K562 (cell line): ENCODE measurements at regions not wholly inside any gene's neighbourhood (a gene's known extent, or its start where the extent isn't known, plus 50 kb on each side); places are given as distances from the start of the nearest gene placed in this dataset.

Source experiments
- ATAC-seq: fragments of 200-7000 bp; cut with Tn5 transposase; 3 replicates; pipeline ENCODE4 v1.9.1; 2020; ENCODE audit warnings: moderate library complexity
- BruUV-seq: library from RNA; stranded (reverse); fragments of 400-500 nt; replicated peaks from 2 replicates; lab custom pipeline; 2021; lab: Mats Ljungman, UMichigan
- CTCF ChIA-PET: fragments of 300-600 bp; formaldehyde crosslinking; extraction: SDS; loops from one replicate; lab custom pipeline; 2021; ENCODE audit warnings: low intra/inter-chr PET ratio; lab: Yijun Ruan, JAX
- POLR2A ChIA-PET: fragments of 300-600, 350-650 bp; sonication (Branson Sonifier 250); formaldehyde crosslinking; extraction: SDS; loops from one replicate; lab custom pipeline; 2021; ENCODE audit warnings: antibody characterized with exemption, inconsistent platforms; lab: Yijun Ruan, JAX
- DNase-seq, 4 experiments: peaks; one replicate each; pipeline versions ENCODE4 v3.0.0 to v3.0.0-alpha.2; 2011 to 2018; ENCODE audit warnings: low spot score in 3 of 4, mixed read lengths in 3 of 4; ENCODE audit errors: extremely low read depth in 1 of 4
- FAIRE-seq: peaks from 2 replicates; lab custom pipeline; 2011; peaks lifted over from hg19 to GRCh38; lab: Jason Lieb, UNC
- H2AFZ ChIP-seq: 2 replicates; pipeline ENCODE4 v1.6.0; 2011; ENCODE audit warnings: low read depth, low read length, control low read depth, inconsistent platforms
- H3K27ac ChIP-seq: fragments of 200-600 bp; 3 replicates; pipeline ENCODE4 v1.8.0; 2011; ENCODE audit warnings: low read depth, mild to moderate bottlenecking, control low read depth, inconsistent platforms, low read length, moderate library complexity, mixed read lengths; ENCODE audit errors: extremely low read depth
- H3K27me3 ChIP-seq, 2 experiments: fragments of 300-600 bp in 1 of 2; 2 replicates in 1 of 2; 3 replicates in 1 of 2; pipeline versions ENCODE4 v1.6.0 to v1.8.0; 2011; ENCODE audit warnings: inconsistent platforms in 2 of 2, low read length in 2 of 2, mild to moderate bottlenecking in 1 of 2, mixed read lengths in 1 of 2, moderate library complexity in 1 of 2; ENCODE audit not compliant: control insufficient read depth in 2 of 2, insufficient read depth in 2 of 2
- H3K36me3 ChIP-seq: fragments of 300-600 bp; 3 replicates; pipeline ENCODE4 v1.8.0; 2011; ENCODE audit warnings: mild to moderate bottlenecking, low read length, inconsistent platforms; ENCODE audit not compliant: control insufficient read depth, insufficient read depth
- H3K4me1 ChIP-seq, 2 experiments: fragments of 200-600 bp in 1 of 2; replicated peaks in 1 of 2; 2 replicates in 1 of 2; 3 replicates in 1 of 2; pipeline versions ENCODE4 v1.5.1 to v1.8.0; 2011; ENCODE audit warnings: inconsistent platforms in 2 of 2, low read length in 2 of 2, mild to moderate bottlenecking in 1 of 2, mixed read lengths in 1 of 2, moderate library complexity in 1 of 2; ENCODE audit not compliant: control insufficient read depth in 2 of 2, insufficient read depth in 2 of 2
- H3K4me2 ChIP-seq: 2 replicates; pipeline ENCODE4 v1.6.1; 2011; ENCODE audit warnings: low read length, control low read depth, inconsistent platforms, mixed read lengths; ENCODE audit not compliant: insufficient read depth
- H3K4me3 ChIP-seq: fragments of 200-600 bp; sonication (generic), shearing (Covaris generic); 2 replicates; pipeline ENCODE4 v1.5.1; 2016; ENCODE audit warnings: control low read depth, inconsistent platforms
- H3K79me2 ChIP-seq: fragments of 200-600 bp; 3 replicates; pipeline ENCODE4 v1.8.0; 2011; ENCODE audit warnings: low read length, inconsistent platforms; ENCODE audit not compliant: control insufficient read depth, insufficient read depth
- H3K9ac ChIP-seq, 2 experiments: 2 replicates each; pipeline versions ENCODE4 v1.6.0 to v1.6.1; 2011; ENCODE audit warnings: low read depth in 2 of 2, low read length in 2 of 2, control low read depth in 1 of 2, inconsistent platforms in 1 of 2, mild to moderate bottlenecking in 1 of 2, mixed read lengths in 1 of 2; ENCODE audit not compliant: insufficient read depth in 1 of 2
- H3K9me1 ChIP-seq: one replicate; pipeline ENCODE4 v1.6.0; 2011; ENCODE audit warnings: inconsistent platforms, mild to moderate bottlenecking, low read length, moderate library complexity; ENCODE audit not compliant: control insufficient read depth, insufficient read depth
- H3K9me3 ChIP-seq: replicated peaks from 2 replicates; pipeline ENCODE4 v1.5.1; 2011; ENCODE audit warnings: low read depth, low read length, inconsistent platforms; ENCODE audit not compliant: control insufficient read depth, insufficient read depth
- H4K20me1 ChIP-seq: replicated peaks from 2 replicates; pipeline ENCODE4 v1.6.1; 2011; ENCODE audit warnings: low read length, inconsistent platforms, mixed read lengths; ENCODE audit not compliant: control insufficient read depth, insufficient read depth
- DMBX1 ChIP-seq: fragments of 250-450 bp; sonication (Bioruptor Pico); IDR thresholded peaks from 2 replicates; pipeline ENCODE4 v1.8.0; 2022; ENCODE audit warnings: inconsistent platforms, mild to moderate bottlenecking, moderate library complexity, borderline replicate concordance
- KDM1A ChIP-seq, 2 experiments: fragments of 450-650 bp; IDR thresholded peaks; 2 replicates each; pipeline ENCODE4 v1.6.1; 2016; ENCODE audit warnings: mild to moderate bottlenecking in 2 of 2
- LARP7 ChIP-seq: fragments of 450-650 bp; IDR thresholded peaks from 2 replicates; pipeline ENCODE4 v1.6.1; 2016
- RREB1 ChIP-seq: fragments of 250-450 bp; sonication (Bioruptor Pico); IDR thresholded peaks from 2 replicates; pipeline ENCODE4 v1.4.0; 2020
- ZNF655 ChIP-seq: fragments of 250-450 bp; sonication (Bioruptor Pico); IDR thresholded peaks from 2 replicates; pipeline ENCODE4 v1.5.0; 2021
- ZNF707 ChIP-seq: fragments of 250-450 bp; sonication (Bioruptor Pico); conservative IDR thresholded peaks from 2 replicates; pipeline ENCODE4 v1.8.0; 2022; ENCODE audit warnings: inconsistent platforms, mild to moderate bottlenecking, moderate library complexity
- in situ Hi-C: fragments of 300-500 bp; cut with MboI; formaldehyde crosslinking; loops from 4 replicates; pipeline ENCODE4 v1.15.0; 2018; ENCODE audit warnings: inconsistent platforms, mixed read lengths
- intact Hi-C: fragments of 100-400 bp; cut with micrococcal nuclease; formaldehyde crosslinking; loops from 2 replicates; pipeline ENCODE4 v1.14.2; 2022

GRCh38 chr1:55600242-55600641 is 385.1 kb upstream of the USP24 start:
- BruUV-seq: no TSS peak
- in situ Hi-C loops: no loop called here
- Histone ChIP-seq H2AFZ (no peak overlapping the region), H4K20me1 (no peaks in the 10 kb centered on the region), H3K9ac (no peak overlapping the region), H3K36me3 (no peaks in the 10 kb centered on the region), H3K27me3 (no peaks in the 10 kb centered on the region), H3K9me1 (no peaks in the 10 kb centered on the region), H3K79me2 (no peaks in the 10 kb centered on the region), H3K4me1 (no peaks in the 10 kb centered on the region), H3K9me3 (no peaks in the 10 kb centered on the region), H3K4me3 (no peak overlapping the region), H3K27ac (no peak overlapping the region), H3K4me2 (no peak overlapping the region)
- FAIRE-seq: no peak
- ATAC-seq: no peak
- CTCF ChIA-PET: no interaction called here
- no peak for TF ChIP-seq ZNF655 (CRISPR knock-in tag)
- no peak for TF ChIP-seq LARP7
- TF ChIP-seq ZNF707 (CRISPR knock-in tag): no peak
- TF ChIP-seq RREB1: no peak
- TF ChIP-seq KDM1A (IDR thresholded peaks at IDR 0.05): no peak
- no peak for TF ChIP-seq DMBX1 (CRISPR knock-in tag)
- POLR2A ChIA-PET: no interaction called here
- intact Hi-C loops: no loop called here
- no peak for DNase-seq
